ENCODE measurements at regions not wholly inside any gene's neighbourhood (a gene's known extent, or its start where the extent isn't known, plus 50 kb on each side); places are given as distances from the start of the nearest gene placed in this dataset.

- TF ChIP-seq CREB1 (IDR thresholded peaks at IDR 0.05; ENCODE audit: low read depth) (no peak), REST (IDR thresholded peaks at IDR 0.05; ENCODE audit: low read depth) (no peak), USF1 (IDR thresholded peaks at IDR 0.05) (no peak), FOXM1 (IDR thresholded peaks at IDR 0.05; ENCODE audit: borderline replicate concordance, low read depth) (no peak), RAD21 (IDR thresholded peaks at IDR 0.05; ENCODE audit: low read depth) (no peak), TEAD4 (IDR thresholded peaks at IDR 0.05) (no peak), CEBPB (IDR thresholded peaks at IDR 0.05) (no peak), TAF1 (IDR thresholded peaks at IDR 0.05; ENCODE audit: low read depth) (no peak)
Measured at GRCh38 chr9:1804128-1804865, 210.8 kb upstream of the SMARCA2 start.
